ENCODE measurements at regions not wholly inside any gene's neighbourhood (a gene's known extent, or its start where the extent isn't known, plus 50 kb on each side); places are given as distances from the start of the nearest gene placed in this dataset.

DNA sequence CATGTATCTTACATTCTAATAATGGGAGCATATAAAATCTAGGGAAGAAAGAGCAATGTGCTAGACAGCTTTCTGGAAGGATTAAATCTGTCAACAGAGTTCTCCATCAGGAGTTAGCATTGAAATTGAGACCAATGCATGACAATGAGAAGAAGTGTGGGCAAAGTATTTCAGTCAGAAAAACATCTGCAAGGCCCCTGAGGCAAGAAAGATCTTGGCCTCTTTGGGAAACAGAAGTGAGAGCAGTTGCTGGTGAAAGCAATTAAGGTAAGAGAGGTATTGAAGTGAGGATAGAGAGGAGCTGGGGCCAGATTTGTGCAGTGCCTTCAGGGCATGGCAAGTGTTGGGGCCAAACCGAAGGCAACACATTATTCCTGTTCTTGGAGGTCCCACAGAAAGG is 999.1 kb downstream of the STPG2 start:
- TF ChIP-seq POLR2A (IDR thresholded peaks at IDR 0.05): no peak
- TF ChIP-seq, protein P1, sequence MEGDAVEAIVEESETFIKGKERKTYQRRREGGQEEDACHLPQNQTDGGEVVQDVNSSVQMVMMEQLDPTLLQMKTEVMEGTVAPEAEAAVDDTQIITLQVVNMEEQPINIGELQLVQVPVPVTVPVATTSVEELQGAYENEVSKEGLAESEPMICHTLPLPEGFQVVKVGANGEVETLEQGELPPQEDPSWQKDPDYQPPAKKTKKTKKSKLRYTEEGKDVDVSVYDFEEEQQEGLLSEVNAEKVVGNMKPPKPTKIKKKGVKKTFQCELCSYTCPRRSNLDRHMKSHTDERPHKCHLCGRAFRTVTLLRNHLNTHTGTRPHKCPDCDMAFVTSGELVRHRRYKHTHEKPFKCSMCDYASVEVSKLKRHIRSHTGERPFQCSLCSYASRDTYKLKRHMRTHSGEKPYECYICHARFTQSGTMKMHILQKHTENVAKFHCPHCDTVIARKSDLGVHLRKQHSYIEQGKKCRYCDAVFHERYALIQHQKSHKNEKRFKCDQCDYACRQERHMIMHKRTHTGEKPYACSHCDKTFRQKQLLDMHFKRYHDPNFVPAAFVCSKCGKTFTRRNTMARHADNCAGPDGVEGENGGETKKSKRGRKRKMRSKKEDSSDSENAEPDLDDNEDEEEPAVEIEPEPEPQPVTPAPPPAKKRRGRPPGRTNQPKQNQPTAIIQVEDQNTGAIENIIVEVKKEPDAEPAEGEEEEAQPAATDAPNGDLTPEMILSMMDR (IDR thresholded peaks at IDR 0.05): no peak
